GM19240 (cell line): ENCODE measurements at regions not wholly inside any gene's neighbourhood (a gene's known extent, or its start where the extent isn't known, plus 50 kb on each side); places are given as distances from the start of the nearest gene placed in this dataset.
A peak's percentile ranks its signal among the peaks of the same experiment; 100 is the strongest.

Experiments
- DNase-seq: peaks from one replicate; pipeline ENCODE4 v3.0.0; 2011; ENCODE audit warnings: low spot score; ENCODE audit not compliant: insufficient read length

- no peak for DNase-seq
Observed at GRCh38 chr20:1793821-1794220, 101.4 kb upstream of the SIRPA start.

- DNase-seq, result no peak
Observed at GRCh38 chr20:1792274-1792673, 102.9 kb upstream of the SIRPA start.

- DNase-seq, result no peak
Observed at GRCh38 chr20:1790386-1790785, 104.8 kb upstream of the SIRPA start.

- DNase-seq, result no peak
Observed at GRCh38 chr20:1788044-1788443, 107.2 kb upstream of the SIRPA start.

GRCh38 chr20:1786486-1786885 lies 108.7 kb upstream of the SIRPA start:
- no peak for DNase-seq

- DNase-seq, result no peak
Observed at GRCh38 chr20:1784586-1784985, 110.6 kb upstream of the SIRPA start.

GRCh38 chr20:1783245-1783644 lies 112.0 kb upstream of the SIRPA start:
- DNase-seq, result no peak

GRCh38 chr20:1782181-1782580 lies 113.0 kb upstream of the SIRPA start:
- no peak for DNase-seq

GRCh38 chr20:1779567-1779966 lies 115.6 kb upstream of the SIRPA start:
- DNase-seq, result no peak

- DNase-seq, result no peak
Observed at GRCh38 chr20:1778338-1778737, 116.9 kb upstream of the SIRPA start.

- DNase-seq, result no peak
Observed at GRCh38 chr20:1777476-1777820, 117.8 kb upstream of the SIRPA start.

- DNase-seq, result peak; percentile 35
Observed at GRCh38 chr20:1776681-1777475, 118.3 kb upstream of the SIRPA start.

- DNase-seq, result no peak
Observed at GRCh38 chr20:1775117-1775516, 117.5 kb upstream of the SIRPG start.

GRCh38 chr20:1774479-1774878 lies 116.9 kb upstream of the SIRPG start:
- DNase-seq, result no peak

- no peak for DNase-seq
Observed at GRCh38 chr20:1773816-1774215, 116.2 kb upstream of the SIRPG start.

GRCh38 chr20:1769491-1769890 lies 111.9 kb upstream of the SIRPG start:
- no peak for DNase-seq

GRCh38 chr20:1766731-1767130 lies 109.2 kb upstream of the SIRPG start:
- DNase-seq, result no peak

GRCh38 chr20:1764136-1765033 lies 106.8 kb upstream of the SIRPG start:
- peak; percentile 55 for DNase-seq

- DNase-seq, result no peak
Observed at GRCh38 chr20:1761598-1761997, 104.0 kb upstream of the SIRPG start.

GRCh38 chr20:1761116-1761515 lies 103.5 kb upstream of the SIRPG start:
- DNase-seq, result no peak

GRCh38 chr20:1758765-1759164 lies 101.2 kb upstream of the SIRPG start:
- DNase-seq, result no peak

- DNase-seq, result no peak
Observed at GRCh38 chr20:1757606-1758512, 100.3 kb upstream of the SIRPG start.
